ENCODE measurements at regions not wholly inside any gene's neighbourhood (a gene's known extent, or its start where the extent isn't known, plus 50 kb on each side); places are given as distances from the start of the nearest gene placed in this dataset.
"Not testable (repeated sequence)": the region's sequence is repeated elsewhere in the genome, so short reads cannot be mapped to it uniquely, and the experiment has no call there.

DNA sequence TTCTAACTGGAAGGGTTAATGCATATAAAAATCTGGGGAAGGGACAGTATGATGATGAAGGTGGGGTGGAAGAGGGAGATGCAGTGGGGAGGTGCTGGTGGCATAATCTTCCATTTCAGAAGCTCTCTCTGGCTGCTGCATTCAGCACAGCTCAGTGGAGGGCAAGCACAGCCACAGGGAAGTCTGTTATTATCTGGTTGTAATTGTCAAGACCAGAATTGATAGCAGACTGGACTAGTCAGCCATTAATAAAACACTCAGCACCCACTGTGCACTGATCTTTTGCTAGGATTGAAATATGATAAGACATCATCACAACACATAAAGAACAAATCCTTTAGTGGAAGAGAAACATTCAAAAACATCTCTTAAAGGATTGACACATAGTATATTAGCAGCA lies 414.2 kb upstream of the LCORL start:
- Mint-ChIP-seq H3K4me3 (no peak overlapping the region), H3K27me3 (ENCODE audit: low read depth) (peaks cover 5% of the 10 kb centered on the region), H3K9me3 (no peaks in the 10 kb centered on the region), H3K27ac (ENCODE audit: unreplicated experiment) (no peak overlapping the region), H3K4me1 (no peaks in the 10 kb centered on the region), H3K36me3 (ENCODE audit: low read depth) (no peaks in the 10 kb centered on the region)
- TF ChIP-seq, protein P1, sequence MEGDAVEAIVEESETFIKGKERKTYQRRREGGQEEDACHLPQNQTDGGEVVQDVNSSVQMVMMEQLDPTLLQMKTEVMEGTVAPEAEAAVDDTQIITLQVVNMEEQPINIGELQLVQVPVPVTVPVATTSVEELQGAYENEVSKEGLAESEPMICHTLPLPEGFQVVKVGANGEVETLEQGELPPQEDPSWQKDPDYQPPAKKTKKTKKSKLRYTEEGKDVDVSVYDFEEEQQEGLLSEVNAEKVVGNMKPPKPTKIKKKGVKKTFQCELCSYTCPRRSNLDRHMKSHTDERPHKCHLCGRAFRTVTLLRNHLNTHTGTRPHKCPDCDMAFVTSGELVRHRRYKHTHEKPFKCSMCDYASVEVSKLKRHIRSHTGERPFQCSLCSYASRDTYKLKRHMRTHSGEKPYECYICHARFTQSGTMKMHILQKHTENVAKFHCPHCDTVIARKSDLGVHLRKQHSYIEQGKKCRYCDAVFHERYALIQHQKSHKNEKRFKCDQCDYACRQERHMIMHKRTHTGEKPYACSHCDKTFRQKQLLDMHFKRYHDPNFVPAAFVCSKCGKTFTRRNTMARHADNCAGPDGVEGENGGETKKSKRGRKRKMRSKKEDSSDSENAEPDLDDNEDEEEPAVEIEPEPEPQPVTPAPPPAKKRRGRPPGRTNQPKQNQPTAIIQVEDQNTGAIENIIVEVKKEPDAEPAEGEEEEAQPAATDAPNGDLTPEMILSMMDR (conservative IDR thresholded peaks at IDR 0.05) = no peak
- no peak for DNase-seq (ENCODE audit: low read depth, low spot score)

DNA sequence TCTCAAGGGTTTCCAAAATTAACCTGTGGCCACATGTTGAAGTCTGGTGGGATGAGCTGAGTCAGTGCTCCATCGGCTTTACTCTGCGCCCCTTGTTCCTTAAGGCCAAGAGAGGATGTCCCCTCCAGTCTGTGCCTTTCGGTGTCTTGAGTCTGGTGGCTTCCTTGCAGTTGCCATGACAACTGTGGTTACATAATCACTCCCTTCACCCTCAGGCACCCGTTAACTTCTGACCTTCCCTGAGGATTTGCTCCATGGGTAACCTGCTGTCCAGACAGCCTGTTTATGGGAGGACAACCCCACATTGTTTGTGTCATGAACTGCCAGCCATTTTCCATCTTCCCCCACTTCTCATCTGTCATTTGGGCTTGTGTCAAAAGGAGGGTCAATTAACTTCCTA lies 401.1 kb upstream of the LCORL start:
- Mint-ChIP-seq H3K36me3 (ENCODE audit: low read depth) (no peaks in the 10 kb centered on the region), H3K9me3 (peaks cover 3% of the 10 kb centered on the region), H3K27me3 (ENCODE audit: low read depth) (no peaks in the 10 kb centered on the region), H3K4me1 (peaks cover 5% of the 10 kb centered on the region), H3K27ac (ENCODE audit: unreplicated experiment) (no peak overlapping the region), H3K4me3 (no peak overlapping the region)
- DNase-seq (ENCODE audit: low read depth, low spot score) = no peak
- TF ChIP-seq, protein P1 (conservative IDR thresholded peaks at IDR 0.05) = no peak

DNA sequence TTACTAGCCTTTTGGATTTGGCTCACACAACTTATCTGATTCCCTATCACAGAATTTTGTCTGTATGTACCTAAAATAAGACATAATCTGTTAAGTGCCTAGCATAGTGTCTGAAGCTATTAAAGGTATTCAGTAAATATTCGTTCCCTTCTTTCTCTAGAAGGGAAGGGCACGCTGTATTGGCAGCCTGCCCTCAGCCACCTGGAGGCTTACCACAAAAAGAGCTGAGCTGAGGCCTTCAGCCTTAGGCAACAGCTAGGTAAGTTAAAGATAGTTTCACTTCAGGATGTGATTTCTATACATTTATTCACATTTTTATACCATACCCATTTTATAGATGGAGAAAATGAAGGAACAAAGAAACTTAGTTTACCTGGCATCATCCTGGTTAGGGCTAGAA lies 400.0 kb upstream of the LCORL start:
- Mint-ChIP-seq H3K9me3 (peaks cover 6% of the 10 kb centered on the region), H3K27me3 (ENCODE audit: low read depth) (no peaks in the 10 kb centered on the region), H3K27ac (ENCODE audit: unreplicated experiment) (no peak overlapping the region), H3K4me3 (no peak overlapping the region), H3K36me3 (ENCODE audit: low read depth) (no peaks in the 10 kb centered on the region), H3K4me1 (peaks cover 9% of the 10 kb centered on the region)
- no peak for DNase-seq (ENCODE audit: low read depth, low spot score)
- TF ChIP-seq, protein P1 (conservative IDR thresholded peaks at IDR 0.05) = no peak

DNA sequence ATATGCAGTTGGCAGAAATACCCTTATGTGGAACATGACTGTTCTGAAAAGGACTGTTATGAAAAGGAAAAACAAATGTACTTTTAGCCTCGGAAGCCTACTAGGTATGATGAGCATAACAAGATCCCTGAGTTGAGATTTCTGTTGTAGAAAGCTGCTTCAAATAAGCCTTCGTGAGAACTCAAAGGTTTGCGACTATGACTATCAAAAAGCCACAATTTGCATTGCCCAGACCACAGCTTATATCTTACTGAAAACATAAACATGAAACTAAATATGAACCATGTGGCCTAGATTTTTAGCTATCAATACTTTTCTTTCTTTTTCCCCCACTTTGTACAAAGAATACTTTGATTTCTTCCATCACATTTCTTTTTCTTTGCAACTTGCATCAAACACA lies 398.2 kb upstream of the LCORL start:
- Mint-ChIP-seq H3K36me3 (ENCODE audit: low read depth) (no peaks in the 10 kb centered on the region), H3K4me1 (peaks cover 10% of the 10 kb centered on the region), H3K4me3 (no peak overlapping the region), H3K27me3 (ENCODE audit: low read depth) (no peaks in the 10 kb centered on the region), H3K27ac (ENCODE audit: unreplicated experiment) (no peak overlapping the region), H3K9me3 (peaks cover 6% of the 10 kb centered on the region)
- TF ChIP-seq, protein P1 (conservative IDR thresholded peaks at IDR 0.05) = no peak
- no peak for DNase-seq (ENCODE audit: low read depth, low spot score)

DNA sequence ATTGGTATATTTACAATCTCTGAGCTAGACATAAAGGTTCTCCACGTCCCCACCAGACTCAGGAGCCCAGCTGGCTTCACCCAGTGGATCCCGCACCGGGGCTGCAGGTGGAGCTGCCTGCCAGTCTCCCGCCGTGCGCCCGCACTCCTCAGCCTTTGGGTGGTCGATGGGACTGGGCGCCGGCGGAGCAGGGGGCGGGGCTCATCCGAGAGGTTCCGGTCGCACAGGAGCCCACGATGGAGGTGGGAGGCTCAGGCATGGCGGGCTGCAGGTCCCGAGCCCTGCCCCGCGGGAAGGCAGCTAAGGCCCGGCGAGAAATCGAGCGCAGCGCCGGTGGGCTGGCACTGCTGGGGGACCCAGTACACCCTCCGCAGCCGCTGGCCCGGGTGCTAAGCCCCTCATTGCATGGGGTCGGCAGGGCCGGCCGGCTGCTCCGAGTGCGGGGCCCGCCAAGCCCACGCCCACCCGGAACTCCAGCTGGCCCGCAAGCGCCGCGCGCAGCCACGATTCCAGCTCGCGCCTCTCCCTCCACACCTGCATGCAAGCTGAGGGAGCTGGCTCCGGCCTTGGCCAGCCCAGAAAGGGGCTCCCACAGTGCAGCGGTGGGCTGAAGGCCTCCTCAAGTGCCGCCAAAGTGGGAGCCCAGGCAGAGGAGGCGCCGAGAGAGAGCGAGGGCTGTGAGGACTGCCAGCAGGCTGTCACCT lies 396.8 kb upstream of the LCORL start:
- not testable (repeated sequence) for H3K36me3 Mint-ChIP-seq (ENCODE audit: low read depth); DNase-seq (ENCODE audit: low read depth, low spot score); H3K27ac Mint-ChIP-seq (ENCODE audit: unreplicated experiment); H3K9me3 Mint-ChIP-seq; H3K4me3 Mint-ChIP-seq; H3K4me1 Mint-ChIP-seq; H3K27me3 Mint-ChIP-seq (ENCODE audit: low read depth)

DNA sequence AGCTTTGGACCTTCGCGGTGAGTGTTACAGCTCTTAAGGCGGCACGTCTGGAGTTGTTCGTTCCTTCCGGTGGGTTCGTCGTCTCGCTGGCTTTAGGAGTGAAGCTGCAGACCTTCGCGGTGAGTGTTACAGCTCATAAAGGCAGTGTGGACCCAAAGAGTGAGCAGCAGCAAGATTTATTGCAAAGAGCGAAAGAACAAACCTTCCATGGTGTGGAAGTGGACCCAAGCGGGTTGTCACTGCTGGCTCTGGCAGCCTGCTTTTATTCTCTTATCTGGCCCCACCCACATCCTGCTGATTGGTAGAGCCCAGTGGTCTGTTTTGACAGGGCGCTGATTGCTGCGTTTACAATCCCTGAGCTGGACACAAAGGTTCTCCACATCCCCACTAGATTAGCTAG lies 396.1 kb upstream of the LCORL start:
- not testable (repeated sequence) for DNase-seq (ENCODE audit: low read depth, low spot score); H3K9me3 Mint-ChIP-seq; H3K27me3 Mint-ChIP-seq (ENCODE audit: low read depth); H3K36me3 Mint-ChIP-seq (ENCODE audit: low read depth); H3K4me3 Mint-ChIP-seq; H3K4me1 Mint-ChIP-seq; H3K27ac Mint-ChIP-seq (ENCODE audit: unreplicated experiment)
